ENCODE measurements at regions not wholly inside any gene's neighbourhood (a gene's known extent, or its start where the extent isn't known, plus 50 kb on each side); places are given as distances from the start of the nearest gene placed in this dataset.
"Not testable (repeated sequence)": the region's sequence is repeated elsewhere in the genome, so short reads cannot be mapped to it uniquely, and the experiment has no call there.

GRCh38 chr5:66234241-66234640 is 90.1 kb downstream of the SREK1 start:
- DNase-seq (ENCODE audit: low read depth in 2 of 2) = no peak

GRCh38 chr5:66238435-66238834 is 94.3 kb downstream of the SREK1 start:
- no peak for DNase-seq (ENCODE audit: low read depth in 2 of 2)

- DNase-seq (ENCODE audit: low read depth in 2 of 2) = no peak
Measured at GRCh38 chr5:66239034-66239433, 94.9 kb downstream of the SREK1 start.

- no peak for DNase-seq (ENCODE audit: low read depth in 2 of 2)
Measured at GRCh38 chr5:66241136-66241825, 97.2 kb downstream of the SREK1 start.

GRCh38 chr5:66242050-66242715 is 98.1 kb downstream of the SREK1 start:
- DNase-seq (ENCODE audit: low read depth in 2 of 2) = no peak

GRCh38 chr5:66246608-66247007 is 102.5 kb downstream of the SREK1 start:
- no peak for DNase-seq (ENCODE audit: low read depth in 2 of 2)

GRCh38 chr5:66247176-66247960 is 103.3 kb downstream of the SREK1 start:
- DNase-seq (ENCODE audit: low read depth in 2 of 2) = no peak

GRCh38 chr5:66248874-66249273 is 104.8 kb downstream of the SREK1 start:
- DNase-seq (ENCODE audit: low read depth in 2 of 2) = no peak

GRCh38 chr5:66249920-66250319 is 105.8 kb downstream of the SREK1 start:
- no peak for DNase-seq (ENCODE audit: low read depth in 2 of 2)

GRCh38 chr5:66252849-66253248 is 108.7 kb downstream of the SREK1 start:
- DNase-seq (ENCODE audit: low read depth in 2 of 2) = no peak

GRCh38 chr5:66255714-66256113 is 111.6 kb downstream of the SREK1 start:
- DNase-seq (ENCODE audit: low read depth in 2 of 2) = no peak

- DNase-seq (ENCODE audit: low read depth in 2 of 2) = no peak
Measured at GRCh38 chr5:66273121-66273520, 129.0 kb downstream of the SREK1 start.

- DNase-seq (ENCODE audit: low read depth in 2 of 2) = no peak
Measured at GRCh38 chr5:66276986-66277385, 132.9 kb downstream of the SREK1 start.

GRCh38 chr5:66277981-66278380 is 133.9 kb downstream of the SREK1 start:
- DNase-seq (ENCODE audit: low read depth in 2 of 2) = no peak

GRCh38 chr5:66281294-66281693 is 137.2 kb downstream of the SREK1 start:
- no peak for DNase-seq (ENCODE audit: low read depth in 2 of 2)

GRCh38 chr5:66284588-66285342 is 140.7 kb downstream of the SREK1 start:
- no peak for DNase-seq (ENCODE audit: low read depth in 2 of 2)

GRCh38 chr5:66285343-66285922 is 141.3 kb downstream of the SREK1 start:
- DNase-seq (ENCODE audit: low read depth in 2 of 2) = no peak

GRCh38 chr5:66291771-66292170 is 147.7 kb downstream of the SREK1 start:
- DNase-seq (ENCODE audit: low read depth in 2 of 2) = no peak

- not testable (repeated sequence) for DNase-seq (ENCODE audit: low read depth in 2 of 2)
Measured at GRCh38 chr5:66293851-66294250, 149.8 kb downstream of the SREK1 start.

- DNase-seq (ENCODE audit: low read depth in 2 of 2) = no peak
Measured at GRCh38 chr5:66299463-66299862, 155.4 kb downstream of the SREK1 start.

- DNase-seq (ENCODE audit: low read depth in 2 of 2) = no peak
Measured at GRCh38 chr5:66302344-66302743, 158.2 kb downstream of the SREK1 start.

All from dermis microvascular lymphatic vessel endothelial cell (primary cell).